ENCODE measurements at regions not wholly inside any gene's neighbourhood (a gene's known extent, or its start where the extent isn't known, plus 50 kb on each side); places are given as distances from the start of the nearest gene placed in this dataset.

DNA sequence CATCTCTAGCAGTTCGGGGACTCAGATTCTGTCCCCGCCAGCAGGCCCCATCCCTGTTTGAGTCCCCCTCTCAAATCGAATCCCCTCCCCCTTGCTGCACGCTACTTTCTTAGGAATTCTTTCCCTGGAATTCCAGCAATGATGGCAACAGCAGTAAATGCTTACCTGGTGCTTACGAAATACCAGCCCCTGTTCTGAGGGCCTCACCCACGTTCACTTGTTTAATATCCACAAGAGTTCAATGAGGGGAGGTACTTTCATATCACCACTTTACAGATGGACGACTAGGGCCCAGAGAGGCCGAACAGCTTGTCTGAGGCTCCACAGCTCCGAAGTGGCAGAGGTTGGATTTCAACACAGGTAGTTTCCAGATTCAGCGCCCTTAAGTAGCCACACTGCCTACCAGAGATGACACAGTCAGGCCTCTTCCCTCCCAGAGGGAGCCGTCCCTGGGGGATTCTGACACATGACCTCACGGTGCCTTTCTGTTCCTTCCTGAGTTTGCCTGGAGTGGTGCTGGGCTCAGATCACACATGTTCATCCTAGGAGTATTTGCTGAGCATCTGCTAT lies 120.7 kb upstream of the GSE1 start:
- no peak for DNase-seq (ENCODE audit: low read depth)

DNA sequence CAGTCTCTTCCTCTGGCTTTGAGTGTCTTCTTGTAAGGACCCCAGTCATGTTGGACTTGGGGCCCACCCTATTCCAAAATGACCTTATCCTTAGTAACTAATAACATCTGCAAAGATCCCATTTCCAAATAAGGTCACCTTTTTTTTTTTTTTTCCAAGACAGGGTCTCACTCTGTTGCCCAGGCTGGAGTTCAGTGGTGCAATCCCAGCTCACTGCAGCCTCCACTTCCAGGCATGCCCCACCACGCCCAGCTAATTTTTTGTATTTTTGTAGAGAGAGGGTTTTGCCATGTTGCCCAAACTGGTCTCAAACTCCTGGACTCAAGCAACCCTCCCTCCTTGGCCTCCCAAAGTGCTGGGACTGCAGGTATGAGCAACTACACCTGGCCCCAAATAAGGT lies 118.8 kb upstream of the GSE1 start:
- no peak for DNase-seq (ENCODE audit: low read depth)

DNA sequence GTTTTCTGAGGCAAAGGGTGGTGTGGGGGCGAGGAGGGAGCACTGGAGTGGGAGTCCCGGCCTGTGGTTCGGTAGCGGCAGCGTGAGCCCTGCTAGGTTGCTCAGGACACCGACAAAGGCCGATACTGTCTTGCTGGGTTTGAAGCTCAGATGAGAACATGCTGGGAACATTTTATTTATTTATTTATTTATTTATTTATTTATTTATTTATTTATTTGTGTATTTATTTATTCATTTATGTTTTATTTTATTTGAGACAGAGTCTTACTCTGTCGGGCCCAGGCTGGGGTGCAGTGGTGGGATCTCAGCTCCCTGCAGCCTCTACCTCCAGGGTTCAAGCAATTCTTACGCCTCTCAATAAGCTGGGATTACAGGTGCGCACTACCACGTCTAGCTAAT lies 117.9 kb upstream of the GSE1 start:
- no peak for DNase-seq (ENCODE audit: low read depth)

DNA sequence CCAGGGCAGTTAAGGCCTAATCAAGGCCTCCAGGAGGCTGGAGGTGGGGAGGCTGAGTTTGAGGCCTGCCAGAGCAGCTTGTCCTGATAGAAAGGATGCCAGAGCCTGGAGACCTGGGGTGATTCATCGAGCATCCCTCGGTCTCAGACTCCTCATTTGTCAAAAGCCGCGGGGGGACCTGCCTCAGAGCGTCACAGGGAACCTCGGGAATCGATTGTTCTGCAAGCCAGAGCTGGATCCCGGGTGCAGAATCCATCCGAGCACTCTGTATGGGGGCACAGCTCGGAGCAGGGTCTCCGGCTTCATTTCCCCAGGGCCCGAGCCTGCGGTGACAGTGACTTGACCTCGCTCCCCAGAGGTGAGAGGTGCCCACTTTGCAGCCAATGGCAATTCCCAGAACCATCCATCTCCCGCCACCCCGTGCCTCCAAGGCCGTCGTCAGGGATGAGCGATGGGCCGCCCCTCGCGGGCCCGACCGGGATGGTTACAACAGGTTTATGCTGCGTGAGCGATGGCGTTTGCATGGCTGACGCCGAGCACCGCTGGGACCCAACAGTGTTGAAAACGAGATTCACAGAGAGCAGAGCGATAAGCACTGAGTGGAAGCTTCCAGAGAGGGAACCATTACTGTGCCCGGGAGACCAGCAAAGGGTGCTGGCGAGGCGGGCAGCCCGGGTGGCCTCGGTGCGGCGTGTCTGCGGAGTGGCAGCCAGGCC lies 117.1 kb upstream of the GSE1 start:
- no peak for DNase-seq (ENCODE audit: low read depth)

DNA sequence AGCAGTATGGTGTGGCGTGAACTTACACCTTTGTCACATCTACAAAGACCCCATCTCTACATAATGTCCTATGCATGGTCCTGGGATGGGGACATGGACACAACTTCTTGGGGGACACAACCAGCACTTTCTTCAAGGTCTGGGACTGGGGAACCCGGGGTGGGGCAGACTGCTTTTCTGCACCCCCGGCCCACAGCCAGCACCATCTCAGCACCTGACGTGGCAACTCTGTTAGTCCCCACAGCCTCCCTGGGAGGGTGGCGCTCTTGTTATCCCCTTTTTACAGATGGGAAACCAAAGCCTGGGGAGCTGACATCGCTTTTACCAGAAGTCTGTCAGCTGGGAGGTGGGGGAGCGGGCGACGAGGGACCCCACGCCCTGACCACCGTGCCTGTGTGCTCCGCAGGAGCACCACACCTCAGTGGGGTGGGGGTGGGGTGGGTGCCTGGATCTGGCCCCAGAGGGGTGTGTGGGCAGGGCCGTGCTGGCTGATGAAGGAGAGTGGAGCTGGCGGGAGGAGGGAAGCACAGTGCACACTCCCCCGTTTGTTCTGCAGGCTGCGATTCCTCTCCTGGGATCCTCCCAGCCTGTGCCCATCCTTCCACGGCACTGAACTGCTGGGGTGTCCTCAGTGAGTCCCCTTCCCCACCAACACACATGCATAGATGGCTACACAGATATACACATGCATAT lies 115.4 kb upstream of the GSE1 start:
- no peak for DNase-seq (ENCODE audit: low read depth)

DNA sequence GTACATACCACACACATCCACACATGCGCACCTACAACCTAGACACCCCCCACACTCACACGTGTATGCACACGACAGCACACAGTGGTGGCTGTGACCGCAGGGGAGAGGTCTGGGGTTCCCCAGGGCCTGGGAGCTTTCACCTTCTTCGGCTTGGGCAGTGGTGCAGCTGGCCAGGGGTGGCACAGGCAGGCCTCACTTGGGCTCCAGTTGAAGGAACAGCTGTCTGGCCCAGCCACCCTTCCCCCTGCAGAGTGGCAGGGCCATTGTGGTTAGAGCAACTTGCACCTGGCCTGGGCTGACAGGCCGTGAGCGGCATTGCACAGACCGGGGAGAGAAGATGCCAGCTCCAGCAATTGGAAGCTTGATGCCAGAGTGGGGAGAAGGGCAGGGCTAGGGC lies 114.5 kb upstream of the GSE1 start:
- no peak for DNase-seq (ENCODE audit: low read depth)

DNA sequence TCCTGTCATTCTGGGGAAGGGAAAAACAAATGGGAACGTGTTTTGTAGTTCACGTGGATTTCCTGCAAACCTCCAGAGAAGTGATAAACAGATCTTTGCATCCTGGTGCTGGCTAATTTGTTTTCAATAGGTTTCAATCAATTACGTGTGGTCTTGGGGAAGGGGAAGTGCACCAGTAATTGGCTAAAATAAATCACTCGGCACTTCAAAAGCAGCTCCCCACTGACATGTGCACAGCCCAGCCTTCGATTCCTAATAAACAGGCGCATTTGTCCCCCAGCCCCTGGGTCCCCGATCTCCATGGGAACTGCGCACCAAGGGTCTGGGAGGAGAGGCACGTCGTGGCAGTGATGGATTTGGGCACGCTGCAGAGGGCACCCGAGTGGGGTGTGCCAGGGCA lies 112.9 kb upstream of the GSE1 start:
- no peak for DNase-seq (ENCODE audit: low read depth)

DNA sequence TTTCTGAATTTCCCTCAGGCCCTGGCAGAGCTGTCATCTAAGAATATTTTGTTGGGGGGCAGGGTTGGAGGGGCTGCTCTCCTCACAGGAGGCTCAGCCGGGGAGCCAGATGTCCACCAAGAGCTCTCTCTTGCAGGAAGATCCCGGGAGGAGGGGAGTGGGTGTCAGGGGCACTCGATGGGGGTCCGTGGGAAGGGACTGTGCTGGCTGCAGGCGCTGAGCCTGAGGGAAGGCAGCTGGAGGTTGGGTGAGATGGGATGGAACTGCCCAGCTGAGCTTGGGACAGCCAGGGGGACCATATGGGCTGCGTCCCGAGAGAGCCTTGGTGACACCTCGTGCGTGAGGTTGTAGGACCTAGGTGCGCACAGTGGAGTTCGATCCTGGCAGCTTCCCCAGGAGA lies 111.2 kb upstream of the GSE1 start:
- DNase-seq (ENCODE audit: low read depth), result no peak

DNA sequence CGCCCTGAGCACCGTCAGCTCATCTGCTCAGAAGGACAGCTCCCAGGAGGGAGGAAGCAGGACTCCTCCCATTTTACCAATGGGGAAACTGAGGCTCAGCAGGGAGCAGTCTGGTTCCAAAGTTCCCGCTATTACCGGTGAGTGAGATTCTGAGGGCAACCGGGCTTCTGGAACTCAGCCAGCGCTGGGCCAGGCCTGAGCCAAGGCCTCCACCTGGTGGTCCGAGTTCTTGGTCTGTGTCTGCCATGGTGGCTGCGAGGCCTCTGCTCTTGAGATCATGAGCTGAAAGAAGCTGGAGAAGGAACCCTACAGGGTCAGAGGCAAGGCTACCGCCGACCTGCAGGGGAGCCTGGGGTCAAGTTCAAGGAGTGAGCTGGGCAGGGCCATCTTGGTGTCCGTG lies 110.8 kb upstream of the GSE1 start:
- no peak for DNase-seq (ENCODE audit: low read depth)

DNA sequence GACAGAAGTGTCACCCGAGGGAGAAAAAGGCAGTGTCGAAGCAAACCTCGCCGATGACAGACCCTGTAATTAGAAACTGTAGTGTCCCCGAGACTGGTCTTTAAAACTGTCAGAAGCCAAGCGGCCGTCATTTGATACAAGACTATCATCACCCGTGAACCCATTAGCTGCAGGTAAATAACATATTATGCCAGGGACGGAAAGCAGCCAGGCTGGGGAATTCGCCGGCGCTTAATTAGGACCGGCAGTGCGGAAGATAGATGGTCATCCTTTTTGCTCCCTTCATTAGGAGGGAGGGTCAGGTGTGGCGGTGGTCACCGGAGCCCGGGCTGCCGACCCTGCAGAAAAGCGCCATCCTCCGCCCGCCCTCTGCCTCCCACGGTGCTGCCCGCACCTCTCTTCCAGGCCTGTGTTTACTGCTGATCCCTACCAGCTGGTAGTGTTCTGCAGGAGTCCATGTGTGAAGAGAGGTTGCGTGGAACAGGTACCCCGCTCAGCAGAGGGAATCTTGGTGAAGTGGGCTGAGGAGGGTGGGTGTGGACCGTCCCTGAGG lies 109.4 kb upstream of the GSE1 start:
- no peak for DNase-seq (ENCODE audit: low read depth)

DNA sequence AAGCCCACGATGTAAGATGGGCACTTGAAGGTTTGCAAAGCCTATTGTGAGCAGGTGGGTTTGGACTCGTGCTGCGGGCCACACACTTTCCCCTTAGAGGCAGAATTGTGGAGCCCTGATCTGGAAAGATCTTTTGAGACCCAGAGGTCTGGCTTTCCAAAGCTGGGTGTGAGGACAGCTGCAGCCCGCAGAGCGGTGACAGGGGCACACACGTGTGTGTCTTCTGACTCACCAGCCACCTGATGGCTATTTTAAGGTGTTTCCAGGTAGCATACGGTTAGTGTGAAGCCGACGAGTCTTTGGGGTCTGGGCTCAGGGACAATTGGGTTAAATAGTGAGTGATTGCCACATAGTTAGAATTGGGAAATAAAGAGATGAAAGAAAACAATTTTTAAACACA lies 108.9 kb upstream of the GSE1 start:
- DNase-seq (ENCODE audit: low read depth), result no peak

DNA sequence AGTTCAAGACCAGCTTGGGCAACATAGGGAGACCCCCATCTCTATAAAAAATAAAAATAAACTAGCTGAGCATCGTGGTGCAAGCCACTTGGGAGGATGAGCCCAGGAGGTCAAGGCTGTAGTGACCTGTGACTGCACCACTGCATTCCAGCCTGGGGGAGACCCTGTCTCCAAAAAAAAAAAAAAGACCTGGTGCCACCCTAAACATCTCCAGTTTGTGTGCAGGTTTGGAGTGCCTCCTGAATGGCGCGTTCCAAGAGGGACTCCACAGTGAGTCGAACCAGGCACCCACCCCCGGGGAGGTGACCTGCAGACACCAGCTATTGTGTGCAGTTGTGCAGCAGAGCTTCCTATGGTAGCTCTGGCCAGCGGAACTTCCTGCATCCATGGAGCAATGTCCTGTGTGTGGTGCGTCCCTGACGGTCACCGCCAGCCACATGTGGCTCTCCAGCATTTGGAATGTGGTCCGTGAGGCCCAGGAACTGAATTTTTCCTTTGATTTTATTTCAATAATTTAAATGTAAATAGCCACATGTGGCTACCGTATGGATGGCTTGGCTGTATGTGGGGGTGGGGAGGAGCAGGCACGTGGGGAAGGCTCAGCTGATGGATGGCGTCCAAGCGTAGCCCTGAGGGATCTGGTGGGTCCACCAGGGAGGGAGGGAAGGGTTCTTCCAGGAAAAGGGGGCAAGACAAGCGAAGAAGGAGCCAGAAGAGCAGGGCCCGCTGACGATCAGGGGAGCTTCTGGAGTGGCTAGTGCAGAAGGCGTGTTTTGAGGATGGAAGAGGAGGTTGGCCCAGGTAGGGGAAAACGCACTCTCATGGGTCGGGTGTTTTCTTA lies 107.1 kb upstream of the GSE1 start:
- no peak for DNase-seq (ENCODE audit: low read depth)

DNA sequence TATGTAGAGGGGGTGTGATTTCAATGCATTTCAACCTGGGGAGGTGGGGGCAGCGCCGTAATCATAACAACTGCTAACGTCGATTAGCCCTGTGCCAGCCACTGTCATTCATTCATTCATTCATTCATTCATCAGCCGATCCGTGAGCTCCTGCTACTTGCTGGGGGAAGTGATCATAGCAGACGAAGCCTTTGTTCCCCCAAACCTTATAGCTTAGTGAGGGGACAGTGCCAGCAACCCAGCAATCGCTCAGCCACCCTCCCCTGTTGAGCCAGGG lies 106.5 kb upstream of the GSE1 start:
- DNase-seq (ENCODE audit: low read depth), result no peak

DNA sequence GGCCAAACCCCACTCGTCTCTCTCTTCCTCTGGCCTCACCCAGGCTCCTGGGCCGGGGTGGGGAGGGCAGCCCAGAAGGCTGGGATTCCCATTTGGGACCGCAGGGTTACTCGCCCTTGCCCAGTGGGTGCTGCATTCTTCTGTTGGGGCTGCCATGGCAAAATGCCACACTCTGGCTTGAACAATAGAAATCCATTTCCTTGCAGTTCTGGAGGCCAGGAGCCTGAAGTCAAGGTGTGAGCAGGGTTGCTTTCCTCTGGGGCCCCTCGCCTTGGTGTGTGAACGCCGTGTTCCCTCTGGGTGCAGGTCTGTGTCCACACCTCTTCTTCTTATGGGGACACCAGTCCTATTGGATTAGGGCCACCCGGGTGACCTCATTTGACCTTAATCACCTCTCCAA lies 105.8 kb upstream of the GSE1 start:
- no peak for DNase-seq (ENCODE audit: low read depth)

DNA sequence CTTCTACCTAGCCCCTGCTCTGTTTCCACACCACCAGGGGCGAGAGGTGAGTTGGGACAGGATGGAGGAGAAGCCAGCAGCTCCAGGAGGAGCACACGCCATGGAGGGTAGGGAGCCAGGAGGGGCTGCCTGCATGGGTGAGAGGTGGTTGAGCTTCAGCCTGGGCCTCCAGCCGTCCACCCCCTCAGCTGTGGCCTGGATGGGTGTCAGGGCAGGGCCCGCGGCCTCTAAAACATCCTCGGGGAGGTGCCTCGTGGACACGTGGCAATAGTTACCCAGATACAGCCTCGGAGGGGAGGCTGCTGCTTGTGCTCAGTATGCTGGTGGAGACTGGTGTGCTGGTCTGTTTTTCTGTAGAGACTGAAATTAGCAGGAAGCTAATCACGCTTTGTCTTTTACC lies 104.7 kb upstream of the GSE1 start:
- DNase-seq (ENCODE audit: low read depth), result no peak

DNA sequence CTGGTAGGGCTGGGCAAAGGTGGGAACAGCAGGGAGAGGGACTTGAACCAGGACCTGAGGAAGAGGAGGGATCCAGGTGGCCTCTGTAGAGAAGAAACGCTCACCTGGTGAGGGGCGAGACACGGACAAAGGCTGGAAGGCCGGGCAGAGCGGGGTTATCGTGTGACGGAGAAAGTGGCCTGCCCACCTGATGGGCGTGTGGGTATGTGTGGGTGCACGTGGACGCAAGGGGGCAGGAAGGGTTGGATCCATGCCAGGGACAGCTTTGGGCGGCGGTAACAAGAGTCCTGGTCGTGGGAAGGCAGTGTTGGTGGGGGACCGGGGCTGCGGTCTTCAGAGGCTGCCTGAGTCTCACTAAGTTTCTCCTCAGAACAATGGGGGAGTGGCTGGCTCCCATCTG lies 104.1 kb upstream of the GSE1 start:
- DNase-seq (ENCODE audit: low read depth), result no peak

DNA sequence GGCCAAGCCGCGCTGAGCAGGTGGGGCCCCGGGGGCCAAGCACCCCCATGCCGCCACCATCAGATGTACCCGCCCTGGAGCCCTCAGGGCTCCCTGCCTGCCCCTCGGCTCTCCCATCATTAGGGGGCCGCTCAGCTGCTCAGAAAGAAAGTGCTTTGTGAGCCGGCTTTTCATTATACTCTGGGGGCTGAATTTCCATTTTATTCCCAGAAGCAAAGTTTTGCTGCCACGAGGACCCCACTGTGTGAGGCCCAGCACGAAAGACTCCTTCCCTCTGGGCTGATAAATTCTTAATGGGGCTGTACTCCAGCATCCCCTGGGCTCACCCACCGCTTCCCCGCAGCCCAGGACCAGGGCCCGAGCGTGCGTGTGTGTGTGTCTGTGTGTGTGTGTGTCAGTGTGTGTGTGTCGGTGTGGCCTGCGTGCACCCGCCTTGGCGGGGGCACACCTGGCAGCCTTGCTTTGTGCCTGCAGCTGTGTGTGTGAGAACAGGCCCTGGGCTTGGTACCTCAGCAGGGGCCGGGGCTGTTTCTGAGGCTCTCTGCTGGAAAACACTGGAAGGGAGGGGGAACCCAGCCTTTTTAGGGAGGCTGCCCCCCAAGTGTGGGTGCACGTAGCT lies 103.0 kb upstream of the GSE1 start:
- DNase-seq (ENCODE audit: low read depth), result no peak

DNA sequence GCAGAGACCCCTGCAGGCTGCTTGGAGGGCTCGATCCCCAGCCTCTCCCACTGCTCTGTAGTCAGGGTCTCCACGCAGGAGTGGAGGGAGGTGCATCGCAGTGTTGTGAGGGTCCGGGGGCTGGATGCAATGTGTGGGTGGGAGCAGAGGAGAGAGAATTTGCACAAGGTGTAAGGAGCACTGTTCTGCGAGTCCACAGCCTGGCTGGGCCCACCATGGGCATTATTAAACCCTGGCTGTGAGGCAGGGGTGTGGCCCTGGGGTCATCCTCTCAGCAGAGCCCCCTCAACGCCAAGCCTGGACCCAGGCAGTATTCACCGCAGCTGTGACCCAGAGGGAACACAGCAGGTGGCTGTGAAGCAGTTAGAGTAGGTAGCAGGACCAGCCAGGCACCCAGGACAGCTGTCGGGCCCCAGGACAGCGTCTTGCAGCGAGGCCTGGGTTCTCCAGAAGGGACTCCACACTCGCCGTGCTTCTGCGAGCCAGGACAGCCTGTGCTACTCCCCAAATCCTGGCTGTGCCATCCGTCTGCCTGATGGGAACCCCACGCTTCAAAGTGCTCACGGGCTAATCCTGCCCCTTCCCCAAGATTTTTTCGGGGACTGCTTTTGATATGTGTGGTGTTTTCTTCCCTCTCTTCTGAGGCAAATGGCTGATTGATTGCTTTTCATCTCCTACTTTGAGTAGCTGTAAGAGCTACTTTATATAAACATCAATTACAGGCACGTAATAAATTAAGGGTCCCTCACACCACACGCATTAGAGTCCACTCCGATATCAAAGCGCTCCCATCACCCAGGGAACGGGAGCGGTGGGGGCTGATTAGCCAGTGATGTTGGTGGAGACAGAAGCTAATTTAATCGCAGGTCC lies 100.9 kb upstream of the GSE1 start:
- no peak for DNase-seq (ENCODE audit: low read depth)

DNA sequence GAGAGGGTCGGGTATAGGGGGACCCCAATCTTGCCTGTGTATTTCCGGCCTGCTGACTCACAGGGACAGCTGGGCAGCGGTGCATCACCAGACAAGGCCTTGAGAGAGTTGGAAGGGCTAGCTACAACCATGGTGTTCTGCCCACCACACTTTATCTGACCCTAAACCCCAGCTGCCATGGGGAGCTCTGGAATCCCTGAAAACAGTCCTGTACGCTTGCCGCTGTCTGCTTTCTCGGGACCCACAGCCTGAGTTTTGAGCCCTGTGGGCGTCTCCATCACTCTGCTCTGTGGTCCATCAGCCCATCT lies 100.4 kb upstream of the GSE1 start:
- no peak for DNase-seq (ENCODE audit: low read depth)

DNA sequence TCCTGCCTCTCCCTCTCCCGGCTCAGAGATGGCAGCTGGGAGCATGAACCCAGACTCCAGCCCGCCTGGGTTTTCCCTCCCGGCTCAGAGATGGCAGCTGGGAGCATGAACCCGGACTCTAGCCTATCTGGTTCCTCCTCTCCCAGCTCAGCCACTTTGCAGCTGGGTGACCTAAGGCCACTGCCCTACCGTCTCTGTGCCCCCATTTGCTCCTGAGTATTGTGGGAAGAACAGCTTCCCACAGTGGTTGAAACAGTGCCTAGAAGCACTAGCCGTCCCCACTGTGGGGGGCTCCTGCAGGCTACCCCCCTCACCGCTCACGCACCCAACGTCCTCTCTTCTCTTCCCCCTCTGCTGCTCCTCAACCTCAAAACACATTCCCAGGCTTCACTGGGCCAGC lies 99.9 kb upstream of the GSE1 start:
- DNase-seq (ENCODE audit: low read depth), result no peak

DNA sequence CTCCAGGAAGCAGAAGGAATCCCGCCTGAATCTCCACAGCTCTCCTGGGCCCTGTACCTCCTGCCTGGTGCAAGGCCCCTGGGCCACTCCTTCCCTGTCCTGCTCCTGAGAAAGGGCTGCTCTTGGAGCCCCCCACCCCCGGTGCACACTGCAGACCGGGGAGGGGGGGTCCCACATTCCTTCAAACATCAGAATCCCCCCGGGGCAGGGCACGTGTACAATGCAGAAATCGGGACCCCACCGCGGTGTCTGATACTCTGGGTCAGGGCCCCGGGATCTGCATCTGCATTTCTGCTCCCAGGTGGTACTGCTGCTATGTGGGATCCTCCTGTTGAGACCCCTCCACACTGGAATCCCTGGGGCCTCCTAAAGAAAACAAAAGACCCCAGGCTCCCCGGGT lies 99.5 kb upstream of the GSE1 start:
- DNase-seq (ENCODE audit: low read depth), result no peak

DNA sequence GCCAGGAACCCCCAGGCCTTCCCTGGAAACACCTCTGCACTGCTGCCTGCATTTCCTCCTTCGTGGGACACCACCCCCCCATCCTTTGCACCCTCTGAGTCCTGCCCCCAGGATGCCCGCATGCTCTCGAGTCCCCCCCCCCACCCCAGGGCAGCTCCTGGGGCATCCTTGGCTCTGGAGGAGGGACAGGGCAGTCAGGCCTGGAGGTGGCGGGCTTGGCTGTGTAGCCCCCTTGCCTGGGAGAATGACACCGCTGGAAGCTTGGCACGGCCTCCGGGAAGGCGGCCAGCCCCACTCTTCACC lies 98.9 kb upstream of the GSE1 start:
- DNase-seq (ENCODE audit: low read depth), result no peak
